Endometrial microvascular endothelial cells (primary cell): ENCODE measurements at regions not wholly inside any gene's neighbourhood (a gene's known extent, or its start where the extent isn't known, plus 50 kb on each side); places are given as distances from the start of the nearest gene placed in this dataset.

Experiments used
- in situ Hi-C: cut with HindIII; loops from 2 replicates; pipeline ENCODE4 v1.10.0; 2017; ENCODE audit warnings: low sequenced_read_pairs, low pct_unique_long_range_greater_than_20kb; ENCODE audit errors: inconsistent ontology term

GRCh38 chr3:69588170-69588569, 151.1 kb upstream of the MITF start:
- in situ Hi-C loops, result no loop called here

DNA sequence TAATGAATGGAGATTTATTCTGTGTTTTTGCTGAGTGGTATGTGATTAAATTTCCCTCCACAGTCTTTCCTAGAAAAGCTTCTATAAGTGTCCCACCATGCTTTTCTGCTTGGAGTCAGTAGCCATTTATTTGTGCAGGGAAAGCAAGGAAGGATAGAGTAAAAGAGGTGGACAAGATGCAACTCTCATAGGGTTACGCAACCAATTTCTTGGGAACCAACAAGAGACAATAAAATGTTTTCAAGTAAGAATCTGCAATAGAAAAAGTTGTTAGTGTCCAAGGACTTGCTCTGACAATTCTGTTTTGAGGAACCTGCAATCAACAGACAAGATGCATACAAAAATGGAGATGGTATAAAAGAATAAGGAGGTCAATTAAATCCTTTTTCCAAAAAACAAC, 153.8 kb upstream of the MITF start:
- in situ Hi-C loops, result no loop called here

DNA sequence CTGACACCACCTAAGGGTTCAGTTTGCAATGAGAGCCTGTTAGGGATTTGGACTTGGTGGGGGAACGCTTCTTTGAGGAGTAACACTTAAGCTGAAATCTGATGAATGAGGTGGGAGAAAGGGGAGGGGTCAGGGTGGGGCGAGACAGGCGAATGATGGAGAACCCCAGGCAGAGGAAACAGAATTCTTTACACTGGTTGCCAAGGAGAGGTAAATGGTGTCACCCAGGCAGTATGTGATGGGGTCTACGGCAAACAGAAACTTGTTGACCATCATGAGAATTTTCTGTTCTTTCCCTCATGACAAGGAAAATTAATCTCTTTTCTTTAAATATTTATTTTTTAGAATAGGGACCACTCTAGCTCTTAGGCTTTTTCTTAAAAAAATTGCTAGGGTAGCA, 157.2 kb upstream of the MITF start:
- in situ Hi-C loops, result no loop called here

- in situ Hi-C loops, result no loop called here
Observed at GRCh38 chr3:69579306-69580041, 159.8 kb upstream of the MITF start.

DNA sequence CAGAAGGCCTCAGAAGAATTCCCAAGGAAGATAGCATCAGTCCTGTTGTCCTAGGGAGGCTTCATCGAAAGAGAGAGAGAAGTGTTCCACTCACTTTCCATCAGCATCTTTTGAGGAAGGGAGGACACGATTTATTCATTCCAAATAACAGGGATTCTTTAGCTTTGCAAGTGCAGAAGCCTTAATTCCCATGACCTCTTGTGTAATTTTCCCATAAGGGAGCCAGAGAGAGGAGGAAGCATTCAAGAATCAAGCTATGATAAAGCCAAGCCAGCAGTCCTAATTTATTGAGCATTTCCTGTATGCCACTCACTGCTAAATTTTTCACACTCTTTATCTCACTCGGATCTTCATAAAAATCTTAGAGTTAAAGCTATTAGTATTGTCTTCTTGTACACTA, 169.7 kb upstream of the MITF start:
- in situ Hi-C loops, result no loop called here

- in situ Hi-C loops, result no loop called here
Observed at GRCh38 chr3:69568951-69569350, 170.3 kb upstream of the MITF start.

GRCh38 chr3:69568458-69568857, 170.8 kb upstream of the MITF start:
- in situ Hi-C loops, result no loop called here

- in situ Hi-C loops, result no loop called here
Observed at GRCh38 chr3:69567710-69568052, 171.6 kb upstream of the MITF start.

- in situ Hi-C loops, result no loop called here
Observed at GRCh38 chr3:69567023-69567709, 172.1 kb upstream of the MITF start.

DNA sequence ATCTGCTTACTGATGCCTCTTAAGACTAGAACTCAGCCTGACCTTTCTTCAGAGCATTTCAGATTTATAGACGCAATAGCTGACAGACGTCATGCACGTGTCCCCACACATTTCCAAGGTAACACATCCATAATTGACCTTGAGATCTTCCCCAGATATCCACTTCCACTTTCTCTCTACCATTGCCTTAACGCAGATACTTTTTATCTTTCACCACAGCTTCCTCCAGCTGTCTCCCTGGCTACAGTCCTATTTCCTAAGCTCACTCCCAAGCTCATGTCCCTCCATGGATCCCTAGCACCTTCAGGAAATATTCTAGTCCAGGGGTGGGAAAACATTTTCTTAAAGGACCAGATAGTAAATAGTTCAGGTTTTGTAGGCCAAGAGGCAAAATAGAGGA, 173.0 kb upstream of the MITF start:
- in situ Hi-C loops, result no loop called here

DNA sequence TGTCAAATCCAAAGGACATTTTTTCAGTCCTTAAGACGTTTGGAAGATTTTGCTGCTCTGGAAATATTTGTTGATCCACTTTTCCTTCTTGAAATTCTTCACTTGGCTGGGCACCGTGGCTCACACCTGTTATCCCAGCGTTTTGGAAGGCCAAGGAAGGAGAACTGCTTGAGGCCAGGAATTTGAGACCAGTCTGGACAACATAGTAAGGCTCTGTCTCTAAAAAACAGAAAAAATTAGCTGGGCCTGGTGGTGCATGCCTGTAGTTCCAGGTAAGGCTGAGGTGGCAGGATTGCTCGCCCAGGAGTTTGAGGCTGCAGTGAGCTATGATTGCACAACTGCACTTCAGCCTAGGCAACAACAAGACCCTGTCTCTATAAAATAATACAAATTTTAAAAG, 173.9 kb upstream of the MITF start:
- in situ Hi-C loops, result no loop called here

DNA sequence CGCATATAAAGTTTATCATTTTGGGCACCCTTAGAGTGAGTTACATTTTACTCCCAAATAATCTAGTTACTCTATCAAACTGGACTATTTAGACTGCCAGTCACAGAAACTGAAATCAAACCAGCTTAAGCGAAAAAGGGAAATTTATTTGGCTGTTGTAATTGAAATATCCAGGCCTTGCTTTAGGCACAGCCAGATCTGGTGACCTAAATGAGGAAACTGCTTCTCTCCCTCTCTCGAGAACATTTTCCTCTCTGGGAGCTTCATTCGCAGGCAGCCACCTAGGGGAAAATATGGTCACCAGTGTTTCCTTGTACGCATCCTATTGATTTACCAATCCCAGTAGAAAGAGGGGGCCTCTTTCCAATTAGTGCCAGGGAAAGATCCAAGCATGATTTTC, 175.3 kb upstream of the MITF start:
- in situ Hi-C loops, result no loop called here

DNA sequence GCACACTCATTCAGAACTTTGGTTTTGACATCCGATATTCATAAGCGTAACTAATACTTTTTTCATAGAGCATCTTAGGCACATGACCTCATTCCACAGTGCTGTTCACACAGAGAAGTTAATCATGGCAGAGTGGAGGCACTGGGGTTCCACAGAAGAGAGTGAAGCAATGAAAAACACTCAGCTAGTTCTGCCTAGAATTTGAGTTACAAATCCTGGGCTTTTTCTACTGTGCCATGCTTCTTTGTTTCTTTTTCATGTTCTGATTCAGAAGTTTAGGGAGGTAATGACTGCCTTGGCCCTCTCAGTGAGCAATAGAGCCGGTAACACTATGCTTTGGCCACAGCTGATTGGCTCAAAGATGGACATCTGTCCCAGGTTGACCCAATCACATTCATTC, 176.1 kb upstream of the MITF start:
- in situ Hi-C loops, result no loop called here

- in situ Hi-C loops, result no loop called here
Observed at GRCh38 chr3:69562020-69562419, 176.1 kb upstream of the FRMD4B start.

- in situ Hi-C loops, result no loop called here
Observed at GRCh38 chr3:69560818-69561217, 174.9 kb upstream of the FRMD4B start.

- in situ Hi-C loops, result no loop called here
Observed at GRCh38 chr3:69560116-69560515, 174.2 kb upstream of the FRMD4B start.

GRCh38 chr3:69558912-69559311, 173.0 kb upstream of the FRMD4B start:
- in situ Hi-C loops, result no loop called here

- in situ Hi-C loops, result no loop called here
Observed at GRCh38 chr3:69554576-69554975, 168.7 kb upstream of the FRMD4B start.

DNA sequence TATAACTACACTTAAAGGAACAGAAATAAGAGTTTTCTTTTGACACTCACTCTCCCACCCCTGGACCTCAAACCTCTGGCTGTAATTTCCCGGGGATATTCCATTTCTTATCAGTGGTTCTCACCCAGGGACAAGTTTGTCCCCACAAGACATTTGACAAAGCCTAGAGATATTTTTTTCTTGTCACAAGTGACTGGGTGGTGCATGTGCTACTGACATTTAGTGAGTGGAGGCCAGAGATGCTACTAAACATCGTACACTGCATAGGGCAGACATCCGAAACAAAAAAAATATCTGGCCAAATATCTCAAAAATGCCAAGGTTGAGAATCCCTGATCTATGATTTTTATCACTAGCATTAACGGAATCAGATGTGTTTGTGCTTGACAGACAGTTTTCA, 168.0 kb upstream of the FRMD4B start:
- in situ Hi-C loops, result no loop called here

DNA sequence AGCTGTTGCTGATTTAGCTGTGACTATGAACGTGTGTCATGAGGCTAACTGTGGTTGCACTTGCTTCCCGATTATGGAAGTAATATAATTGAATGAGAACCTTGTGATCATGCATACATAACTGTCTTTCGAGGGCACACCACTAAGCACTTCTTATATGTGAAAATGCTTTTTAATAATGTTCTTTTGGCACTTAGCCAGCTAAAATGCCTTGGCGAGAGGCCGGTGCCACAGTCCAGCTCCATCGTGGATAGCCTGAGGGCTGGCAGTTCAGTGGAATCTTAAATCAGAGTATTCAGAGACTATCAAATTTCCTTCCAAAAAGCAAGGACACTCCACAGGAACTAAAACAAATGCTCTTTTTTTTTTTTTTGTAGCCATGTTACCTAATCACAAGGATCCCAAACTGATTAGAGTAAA, 161.6 kb upstream of the FRMD4B start:
- in situ Hi-C loops, result no loop called here
